Panc1 (cell line): ENCODE measurements at regions not wholly inside any gene's neighbourhood (a gene's known extent, or its start where the extent isn't known, plus 50 kb on each side); places are given as distances from the start of the nearest gene placed in this dataset.
"Not testable (repeated sequence)": the region's sequence is repeated elsewhere in the genome, so short reads cannot be mapped to it uniquely, and the experiment has no call there.

Source experiments
- ATAC-seq: fragments of 200-7000 bp; cut with Tn5 transposase; 2 replicates; pipeline ENCODE4 v1.9.1; 2020; ENCODE audit warnings: mild to moderate bottlenecking, moderate library complexity
- BruUV-seq: library from RNA; stranded (reverse); fragments of 400-500 nt; replicated peaks from 2 replicates; lab custom pipeline; 2021; lab: Mats Ljungman, UMichigan
- CTCF ChIA-PET: fragments of 300-600 bp; sonication (Branson Sonifier 250); formaldehyde crosslinking; loops from one replicate; lab custom pipeline; 2022; ENCODE audit warnings: antibody characterized with exemption; lab: Charles Lee
- POLR2A ChIA-PET: fragments of 300-600 bp; sonication (Branson Sonifier 250); formaldehyde crosslinking; loops from one replicate; lab custom pipeline; 2022; ENCODE audit warnings: antibody characterized with exemption; lab: Charles Lee
- DNase-seq: peaks from one replicate; pipeline ENCODE4 v3.0.0-alpha.2; 2010; ENCODE audit warnings: low read depth, low spot score
- H3K27ac ChIP-seq: 2 replicates; pipeline ENCODE4 v1.5.1; 2011; ENCODE audit warnings: mild to moderate bottlenecking, low read length, inconsistent platforms
- H3K27me3 ChIP-seq: fragments of 200-500 bp; sonication (Bioruptor generic); 2 replicates; pipeline ENCODE4 v1.6.0; 2014; ENCODE audit warnings: low read length, inconsistent platforms; ENCODE audit not compliant: control insufficient read depth, insufficient read depth
- H3K36me3 ChIP-seq: fragments of 200-500 bp; sonication (Bioruptor generic); 2 replicates; pipeline ENCODE4 v1.5.1; 2014; ENCODE audit warnings: inconsistent platforms, mild to moderate bottlenecking, low read length, moderate library complexity; ENCODE audit not compliant: control insufficient read depth, insufficient read depth
- H3K4me1 ChIP-seq: 2 replicates; pipeline ENCODE4 v1.5.1; 2011; ENCODE audit warnings: inconsistent platforms, mild to moderate bottlenecking, low read length, moderate library complexity; ENCODE audit not compliant: control insufficient read depth, insufficient read depth
- H3K4me3 ChIP-seq, 2 experiments: 2 replicates each; pipeline ENCODE4 v1.5.1; 2011 to 2012; ENCODE audit warnings: low read depth in 2 of 2, low read length in 2 of 2, mild to moderate bottlenecking in 2 of 2, inconsistent platforms in 1 of 2, moderate library complexity in 1 of 2
- H3K9me3 ChIP-seq: fragments of 200-500 bp; sonication (Bioruptor generic); 2 replicates; pipeline ENCODE4 v1.5.1; 2014; ENCODE audit warnings: low read depth, mild to moderate bottlenecking, inconsistent platforms, low read length, moderate library complexity; ENCODE audit not compliant: control insufficient read depth, insufficient read depth
- in situ Hi-C: cut with HindIII; loops from 2 replicates; pipeline ENCODE4 v1.10.0; 2016; ENCODE audit warnings: low sequenced_read_pairs, low pct_unique_long_range_greater_than_20kb
- intact Hi-C: fragments of 100-400 bp; cut with micrococcal nuclease; formaldehyde crosslinking; loops from one replicate; pipeline ENCODE4 v1.10.0; 2022; ENCODE audit not compliant: unreplicated experiment

GRCh38 chr16:29059575-29059974 is 74.7 kb downstream of the LAT start:
- H3K36me3 ChIP-seq, CTCF ChIA-PET, ATAC-seq, POLR2A ChIA-PET, H3K9me3 ChIP-seq, BruUV-seq, H3K4me1 ChIP-seq, H3K27ac ChIP-seq, H3K4me3 ChIP-seq, in situ Hi-C loops, intact Hi-C loops, DNase-seq, H3K27me3 ChIP-seq: not testable (repeated sequence)
